Myocyte (in vitro differentiated cells): ENCODE measurements at regions not wholly inside any gene's neighbourhood (a gene's known extent, or its start where the extent isn't known, plus 50 kb on each side); places are given as distances from the start of the nearest gene placed in this dataset.

ENCODE experiments used
- DNase-seq: peaks from one replicate; pipeline ENCODE4 v3.0.0-alpha.2; 2012; ENCODE audit warnings: low read depth

DNA sequence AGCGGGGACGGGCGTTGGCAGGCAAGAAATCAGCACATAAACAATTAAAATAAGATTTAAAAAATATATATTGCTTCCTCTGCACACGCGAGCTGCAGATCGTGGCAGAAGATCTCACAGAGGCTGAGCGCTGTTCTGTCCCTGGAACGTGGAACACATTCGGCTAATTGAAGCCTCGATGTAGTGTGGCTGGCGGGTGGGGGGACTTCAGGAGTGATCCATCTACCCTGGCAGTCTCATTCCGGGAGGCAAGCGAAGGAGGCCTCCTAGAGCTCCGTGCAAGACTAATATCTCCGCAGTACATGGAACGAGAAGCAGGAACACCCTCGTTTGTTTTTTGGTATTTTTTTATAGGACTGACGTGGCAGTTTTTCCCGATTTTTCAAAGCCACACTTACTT, 402.4 kb downstream of the MN1 start:
- DNase-seq, result no peak

DNA sequence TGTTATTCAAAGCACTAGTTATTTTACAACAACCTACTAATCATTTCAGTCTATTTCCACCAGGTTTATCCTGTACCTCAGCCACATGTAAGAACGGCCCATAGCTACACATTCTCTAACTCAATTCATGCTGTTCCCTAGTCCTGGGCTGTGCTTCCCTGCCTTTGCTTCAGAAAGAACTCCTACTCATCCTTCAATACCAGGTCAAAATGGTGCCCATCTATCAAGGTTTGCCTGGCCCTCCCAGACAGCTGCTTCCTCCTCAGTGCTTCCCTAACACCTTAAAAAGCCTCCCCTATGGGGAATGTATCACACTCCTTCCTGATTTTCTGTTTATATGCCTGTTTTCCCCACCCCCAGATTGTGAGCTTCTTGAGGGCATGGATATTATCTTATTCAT, 400.7 kb downstream of the MN1 start:
- no peak for DNase-seq

DNA sequence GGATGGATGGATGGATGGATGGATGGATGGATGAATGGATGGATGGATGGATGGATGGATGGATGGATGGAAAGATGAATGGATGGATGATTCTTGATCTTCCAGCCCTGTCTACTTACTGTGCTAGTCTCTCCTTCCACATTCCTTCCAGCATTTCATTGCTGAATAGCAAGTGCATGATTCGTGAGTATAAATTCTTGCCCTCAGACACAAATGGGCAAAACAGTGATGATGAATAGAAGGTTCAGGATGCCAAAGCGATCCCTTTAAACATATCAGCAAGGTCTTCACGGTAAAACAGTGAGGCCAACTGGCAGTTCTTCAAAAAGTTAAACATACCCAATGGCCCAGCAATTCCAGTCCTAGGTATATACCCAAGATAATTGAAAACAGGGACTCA, 400.2 kb downstream of the MN1 start:
- no peak for DNase-seq

DNA sequence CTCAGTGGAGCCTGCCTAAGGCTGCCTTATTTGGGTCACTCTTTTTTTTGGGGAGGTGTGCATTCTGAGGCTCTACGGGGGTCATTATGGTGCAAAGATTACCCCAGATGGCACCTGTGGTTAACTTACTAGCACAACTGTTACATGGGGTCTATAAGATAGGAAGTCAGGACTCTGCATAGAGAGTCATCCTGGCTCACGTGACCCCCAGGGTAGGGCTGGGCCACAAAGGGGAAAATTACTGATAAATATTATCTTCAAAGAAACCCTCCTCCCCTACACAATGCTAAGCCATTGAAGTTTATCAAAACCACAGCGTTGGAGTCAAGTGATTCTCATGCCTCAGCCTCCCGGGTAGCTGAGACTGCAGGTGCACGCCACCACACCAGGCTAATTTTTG, 397.1 kb downstream of the MN1 start:
- DNase-seq, result no peak

DNA sequence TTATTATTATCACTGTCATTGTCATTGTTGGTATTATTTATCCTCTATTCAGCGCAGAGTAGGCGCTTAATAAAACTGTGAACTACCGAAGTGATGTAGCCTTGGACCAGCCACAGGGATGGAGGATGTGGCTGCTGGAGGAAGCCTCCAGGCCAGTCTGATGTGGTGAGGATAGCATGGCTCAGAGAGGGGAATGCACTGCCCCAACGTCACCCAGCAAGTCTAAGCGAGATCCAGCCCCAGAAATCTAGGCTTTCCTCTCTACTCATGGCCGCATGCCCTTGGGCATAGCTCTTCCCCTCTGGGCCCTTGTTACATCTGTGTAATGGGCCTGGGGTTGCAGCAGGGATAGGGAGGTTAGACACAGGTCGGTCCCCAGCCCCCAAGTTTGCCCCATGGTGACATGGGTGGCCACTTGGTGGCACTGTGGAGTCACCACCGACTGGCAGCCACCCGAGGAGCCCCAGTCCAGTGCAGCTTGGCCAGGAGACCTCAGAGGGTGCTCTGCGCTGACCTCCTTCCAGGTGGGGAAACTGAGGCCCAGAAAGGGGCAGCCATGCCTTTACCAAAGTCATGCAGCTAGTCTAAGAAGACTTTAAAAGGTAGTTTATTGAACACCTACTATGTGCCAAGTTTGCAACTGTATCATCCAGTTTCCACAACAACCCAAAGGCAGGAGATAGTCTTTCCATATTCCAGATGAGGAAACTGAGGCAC, 395.7 kb downstream of the MN1 start:
- peak; percentile 63 for DNase-seq

DNA sequence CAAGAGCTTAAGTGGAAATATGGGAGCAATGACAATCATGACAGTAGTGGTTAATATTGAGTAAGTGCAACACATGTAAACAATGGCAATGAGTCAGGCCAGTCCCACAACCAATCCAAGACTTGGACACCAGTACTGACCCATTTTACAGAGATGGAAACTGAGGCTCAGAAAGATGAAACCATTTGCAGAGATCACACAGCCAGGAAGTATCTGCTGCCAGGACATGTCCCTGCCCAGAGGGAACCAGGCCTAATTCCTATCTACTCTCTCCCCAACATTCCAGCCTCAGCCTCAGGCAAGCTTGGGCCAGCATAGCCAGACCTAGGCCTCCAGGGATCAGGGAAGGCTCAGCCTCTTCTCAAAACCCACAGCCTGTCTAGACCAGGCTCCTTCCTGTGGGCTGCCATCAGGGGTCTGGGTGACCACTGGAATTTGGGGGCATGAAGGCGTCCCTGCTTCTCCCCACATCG, 395.1 kb downstream of the MN1 start:
- DNase-seq, result no peak

DNA sequence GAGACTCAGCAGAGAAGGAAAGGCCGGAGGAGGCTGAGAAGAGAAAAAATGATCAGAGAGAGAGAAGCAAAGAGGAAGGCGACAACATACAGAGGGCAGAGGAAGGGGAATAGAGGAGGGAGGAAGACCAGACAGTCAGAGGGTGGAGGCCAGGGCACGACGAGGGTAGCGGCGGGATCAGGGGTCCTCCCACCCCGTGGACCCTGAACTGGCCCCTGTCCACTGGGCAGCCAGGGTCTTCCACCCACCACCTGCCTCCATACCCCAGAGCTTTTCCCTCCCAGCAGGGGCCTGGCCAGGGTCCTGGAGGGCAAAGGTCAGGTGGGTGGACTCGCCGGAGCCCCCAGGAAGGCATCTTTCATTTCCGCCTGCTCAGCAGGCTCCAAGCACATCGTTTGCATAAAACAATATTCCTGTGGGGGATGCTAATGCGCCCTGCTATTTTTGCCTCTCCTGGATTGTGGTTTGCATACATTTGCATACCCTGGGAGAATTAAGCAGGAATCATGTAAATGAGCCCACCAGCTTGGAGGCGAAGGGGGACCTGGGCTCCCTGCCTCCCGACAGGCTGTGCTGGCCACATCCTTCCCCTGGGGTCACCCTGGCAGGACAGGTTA, 394.1 kb downstream of the MN1 start:
- no peak for DNase-seq

DNA sequence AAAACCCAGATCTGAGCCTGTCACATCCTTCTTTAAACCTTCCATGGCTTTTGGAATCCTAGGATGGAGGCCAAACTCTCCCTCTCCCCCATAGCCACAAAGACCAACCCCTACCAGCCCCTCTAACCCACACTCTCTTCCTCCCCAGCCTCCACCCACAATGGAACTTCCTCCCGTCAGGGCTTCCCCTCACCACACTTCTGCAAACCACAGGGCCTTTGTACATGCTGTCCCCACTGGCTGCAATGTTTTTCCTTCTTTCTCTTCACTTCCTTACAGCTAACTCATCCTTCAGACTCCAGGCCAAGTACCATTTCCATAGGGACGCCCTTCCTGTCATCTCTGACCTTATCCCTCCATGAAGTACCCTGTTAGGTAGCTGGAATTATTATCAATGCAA, 393.5 kb downstream of the MN1 start:
- DNase-seq, result no peak

DNA sequence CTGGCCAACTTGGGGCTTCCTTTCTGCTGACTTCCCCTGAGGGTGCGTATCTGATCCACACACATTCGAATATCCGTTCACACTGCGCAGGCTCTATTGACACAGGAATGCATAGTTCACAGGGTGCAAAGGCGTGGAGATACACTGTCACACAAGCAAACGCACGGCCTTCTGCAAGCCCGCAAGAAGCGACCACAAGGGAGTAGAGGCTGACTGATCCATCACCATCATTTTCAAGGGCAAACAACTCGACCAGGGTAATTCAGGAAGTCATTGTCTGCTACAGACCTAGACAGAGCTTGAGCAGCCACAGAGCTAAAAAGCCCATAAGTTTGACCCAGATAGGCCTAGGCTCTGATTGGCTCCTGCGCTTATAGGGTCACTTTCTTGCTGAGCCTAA, 392.3 kb downstream of the MN1 start:
- no peak for DNase-seq

DNA sequence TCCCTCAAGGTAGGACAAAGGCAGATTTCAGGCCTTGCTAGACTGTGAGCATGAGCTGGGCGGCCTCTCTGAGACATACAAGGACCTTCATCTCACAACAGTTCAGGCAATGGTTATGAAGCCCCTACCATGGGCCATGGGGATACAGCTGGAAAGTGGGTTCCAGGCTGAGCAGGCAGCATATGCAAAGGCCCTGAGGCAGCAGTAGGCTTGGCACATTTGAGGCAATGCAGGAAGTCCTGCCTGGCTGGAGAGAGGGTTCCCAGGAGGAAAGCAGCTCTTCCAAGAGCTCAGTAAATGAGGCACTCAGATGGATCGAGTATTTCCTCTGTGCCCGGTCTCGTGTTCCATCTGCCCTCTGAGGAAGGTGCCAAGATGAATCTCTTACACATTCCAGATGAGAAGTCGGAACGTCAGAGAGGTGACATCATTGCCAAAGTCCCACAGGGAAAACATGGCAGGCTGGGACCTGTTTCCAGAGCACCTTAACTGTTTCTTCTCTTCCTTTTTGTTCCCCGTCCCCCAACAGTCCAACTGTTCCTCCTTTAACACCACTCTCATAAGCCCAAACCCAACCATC, 388.6 kb downstream of the MN1 start:
- no peak for DNase-seq

DNA sequence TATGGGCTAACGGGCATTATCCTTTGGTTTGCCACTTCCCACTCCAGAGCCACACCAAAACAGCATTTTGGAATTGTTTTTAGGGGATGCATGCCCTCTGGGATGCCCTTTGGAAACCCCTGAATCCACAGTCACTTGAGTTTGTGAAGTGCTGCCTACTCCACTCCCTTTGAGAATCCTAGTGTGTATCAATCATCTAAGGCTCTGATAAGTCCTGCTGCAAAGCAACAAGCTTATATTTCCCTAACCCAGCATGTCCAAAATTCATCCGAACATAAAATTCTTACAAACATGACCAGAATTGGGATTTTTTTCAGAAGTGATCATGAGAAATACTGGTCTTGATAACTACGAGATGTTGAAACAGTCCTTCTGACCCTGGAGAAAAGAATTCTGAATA, 387.9 kb downstream of the MN1 start:
- no peak for DNase-seq

DNA sequence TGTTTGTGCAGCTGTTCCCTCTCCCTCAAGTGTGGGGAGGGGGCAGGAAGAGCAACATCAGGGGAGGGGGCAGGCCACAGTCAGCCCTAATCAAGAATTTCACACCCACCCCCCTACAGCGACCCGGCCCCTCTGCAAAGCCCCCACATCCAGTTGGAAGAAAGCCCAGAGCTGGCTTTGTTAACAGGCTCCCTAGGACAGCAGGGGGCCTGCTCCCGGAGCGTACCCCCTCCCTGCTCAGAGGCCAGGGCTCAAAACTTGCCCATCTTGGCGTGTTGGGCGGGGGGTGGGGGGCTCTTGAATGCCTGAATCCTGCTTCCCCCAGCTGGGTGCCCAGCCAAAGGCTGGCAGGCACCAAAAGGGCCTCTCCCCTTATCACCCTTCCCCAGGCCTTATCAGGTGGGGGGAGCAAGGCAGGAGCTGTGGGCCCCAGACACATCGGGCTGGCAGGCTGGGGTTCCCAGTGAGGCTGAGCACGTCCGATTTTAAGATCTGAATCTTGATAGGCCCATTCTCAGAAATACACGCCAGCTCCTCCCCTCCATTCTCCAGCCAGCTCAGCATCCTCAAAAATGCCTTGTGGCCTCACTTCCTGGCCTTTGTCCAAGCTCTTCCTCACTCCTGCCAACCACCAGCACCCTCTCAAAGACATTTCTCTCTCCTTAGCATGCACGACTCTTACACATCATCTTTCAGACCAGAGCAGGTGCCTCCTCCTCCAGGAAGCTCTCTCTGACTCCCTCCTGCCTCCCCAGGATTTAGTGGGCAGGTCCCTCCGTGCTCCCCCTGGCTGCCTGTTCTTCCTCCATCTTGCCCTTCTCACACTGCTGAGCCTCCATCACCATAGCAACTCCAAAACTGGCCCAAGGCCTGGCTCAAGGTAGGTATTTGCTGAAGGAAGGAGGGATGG, 384.8 kb downstream of the MN1 start:
- DNase-seq, result peak; percentile 88

DNA sequence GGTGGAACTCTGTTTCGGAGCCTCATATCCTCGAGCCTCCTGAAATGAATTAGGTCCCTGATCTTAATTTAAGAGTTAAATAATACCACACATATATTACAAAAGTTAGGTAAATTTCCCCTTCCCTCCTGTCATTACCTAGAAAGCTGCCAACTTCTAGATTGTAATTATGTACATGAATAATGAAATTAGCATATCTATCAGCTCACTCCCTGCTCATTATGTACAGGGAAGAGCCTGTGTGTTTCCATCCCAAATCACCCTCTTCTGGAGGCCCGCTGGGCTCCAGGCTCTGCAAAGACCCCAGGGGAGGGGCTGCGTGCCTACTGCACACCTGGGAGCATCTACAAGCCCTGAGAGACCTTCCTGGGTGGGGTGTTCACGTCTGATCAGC, 384.1 kb downstream of the MN1 start:
- DNase-seq, result no peak

DNA sequence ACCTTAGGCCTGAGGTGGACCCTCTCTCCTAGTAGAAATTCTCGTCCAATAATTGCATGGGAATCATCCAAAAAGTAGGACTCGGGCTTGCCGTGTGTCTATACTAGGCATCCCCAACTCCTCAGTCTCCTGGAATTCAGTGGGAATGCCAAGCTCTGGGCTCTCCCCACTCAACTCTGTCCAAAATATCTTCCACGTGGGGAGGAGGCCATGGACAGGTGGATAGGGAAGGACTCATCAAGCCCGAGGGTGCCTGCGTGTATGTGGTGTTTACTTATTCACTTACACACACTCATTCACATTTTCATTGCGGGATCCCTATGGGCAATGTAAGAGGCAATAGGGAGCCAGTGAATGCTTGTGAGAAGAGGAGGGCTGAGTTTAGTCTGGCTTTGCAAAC, 383.3 kb downstream of the MN1 start:
- peak; percentile 55 for DNase-seq

DNA sequence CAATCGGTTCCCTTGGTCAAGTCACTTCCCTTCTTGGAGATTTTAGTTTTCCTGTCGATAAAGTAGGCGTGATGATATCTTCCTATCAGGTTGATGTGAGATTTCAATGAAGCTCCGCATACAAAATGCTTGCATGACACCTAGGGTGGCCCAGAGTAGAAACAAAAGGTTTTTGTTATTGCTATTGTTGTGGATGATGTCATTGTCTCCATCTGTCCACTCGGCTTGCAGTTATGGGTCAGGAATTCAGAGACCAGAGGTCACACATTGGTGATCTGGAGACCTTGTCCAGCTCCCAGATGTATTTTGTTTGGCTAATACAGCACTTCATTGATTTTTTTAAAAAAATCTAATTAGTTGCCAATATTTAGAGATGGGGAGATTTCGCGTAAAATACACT, 382.1 kb downstream of the MN1 start:
- DNase-seq, result peak; percentile 75

DNA sequence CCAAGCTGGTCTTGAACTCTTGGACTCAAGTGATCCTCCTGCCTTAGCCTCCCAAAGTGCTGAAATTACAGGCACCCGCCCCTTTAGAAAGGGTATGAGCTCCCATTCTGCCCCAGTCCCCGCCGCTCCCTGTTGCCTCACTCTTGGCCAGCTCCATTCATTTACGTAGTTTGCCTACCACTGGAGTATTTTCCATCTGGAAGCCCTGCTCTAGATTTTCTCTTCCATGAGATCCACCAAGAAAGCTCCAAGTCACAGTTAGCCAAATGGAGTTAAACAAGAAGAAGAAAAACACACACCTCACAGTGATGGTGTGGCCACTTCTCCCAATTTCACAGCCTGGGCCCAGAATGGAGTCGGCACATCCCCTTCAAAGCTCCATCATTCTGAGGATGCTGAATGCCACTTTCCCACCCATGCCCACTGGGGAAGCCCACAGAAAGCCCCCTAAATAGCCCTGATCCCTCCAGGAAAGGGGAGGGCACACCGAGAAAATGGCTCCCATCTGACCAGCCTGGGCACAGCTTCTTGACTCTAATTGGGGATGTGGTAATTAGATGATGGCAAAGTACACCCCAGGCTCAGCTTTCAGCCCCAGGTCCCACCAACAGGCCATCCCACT, 381.2 kb downstream of the MN1 start:
- no peak for DNase-seq

DNA sequence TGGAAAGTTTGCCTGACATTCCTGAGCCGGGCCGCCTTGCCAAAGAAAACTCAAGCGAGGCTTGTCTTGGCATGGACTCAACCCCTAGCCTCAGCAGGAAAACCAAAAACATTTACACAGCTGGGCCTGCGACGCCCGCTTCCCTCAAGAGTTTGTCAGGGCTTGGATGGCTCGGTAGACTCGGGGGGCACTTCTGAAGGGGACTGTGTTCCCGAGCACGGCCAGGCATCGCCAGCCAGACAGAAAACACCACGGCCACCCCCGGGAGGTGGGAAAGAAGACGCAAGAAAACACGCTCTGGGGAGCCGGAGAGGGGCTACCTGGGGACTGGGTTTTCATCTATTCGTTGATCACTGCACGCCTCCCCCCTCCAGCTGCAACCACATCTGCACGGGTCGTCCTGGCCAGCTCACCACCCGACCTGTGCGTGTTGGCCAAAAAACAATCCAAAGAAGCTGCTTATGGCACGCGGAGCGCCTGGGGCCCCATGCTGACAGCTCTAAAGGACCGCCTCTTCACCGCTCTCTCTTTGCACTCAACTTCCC, 380.7 kb downstream of the MN1 start:
- peak; percentile 97 for DNase-seq

DNA sequence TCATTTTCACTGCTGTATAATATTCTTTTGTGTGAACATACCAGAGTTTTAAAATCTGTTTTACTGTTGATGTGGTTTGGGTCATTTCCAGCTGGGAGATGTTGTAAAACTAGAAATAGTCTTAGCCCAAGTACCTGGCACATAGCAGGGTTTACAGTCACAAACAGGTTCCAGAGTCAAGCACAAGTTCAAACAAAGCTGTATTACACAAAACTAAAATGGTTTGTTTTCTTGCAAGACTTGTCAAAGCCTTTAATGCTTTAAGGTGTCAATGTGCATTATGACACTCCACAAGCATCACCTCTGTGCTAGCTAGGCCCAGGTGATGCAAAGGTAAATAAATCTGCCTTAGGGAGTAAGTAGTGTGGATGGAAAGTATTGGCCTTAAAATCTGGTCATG, 379.1 kb downstream of the MN1 start:
- no peak for DNase-seq

DNA sequence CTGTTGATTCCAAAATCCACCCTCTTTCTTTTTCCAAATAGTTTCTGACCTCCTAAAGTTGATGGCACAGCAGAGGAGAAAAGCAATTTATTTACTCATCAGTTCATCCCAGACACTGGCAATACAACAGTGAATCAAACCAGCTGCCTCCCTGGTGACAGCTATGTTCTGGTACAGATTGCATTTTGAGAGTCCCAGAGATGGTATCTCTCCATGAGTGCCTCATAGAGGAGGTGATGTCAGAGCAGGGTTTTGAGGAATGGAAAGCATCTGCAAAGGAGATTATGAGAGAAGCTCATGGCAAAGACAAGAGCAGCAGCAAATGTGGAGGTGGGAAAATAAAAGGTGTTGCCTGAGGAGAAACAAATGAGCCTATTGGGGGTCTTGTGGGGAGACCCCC, 377.2 kb downstream of the MN1 start:
- DNase-seq, result peak; percentile 70

DNA sequence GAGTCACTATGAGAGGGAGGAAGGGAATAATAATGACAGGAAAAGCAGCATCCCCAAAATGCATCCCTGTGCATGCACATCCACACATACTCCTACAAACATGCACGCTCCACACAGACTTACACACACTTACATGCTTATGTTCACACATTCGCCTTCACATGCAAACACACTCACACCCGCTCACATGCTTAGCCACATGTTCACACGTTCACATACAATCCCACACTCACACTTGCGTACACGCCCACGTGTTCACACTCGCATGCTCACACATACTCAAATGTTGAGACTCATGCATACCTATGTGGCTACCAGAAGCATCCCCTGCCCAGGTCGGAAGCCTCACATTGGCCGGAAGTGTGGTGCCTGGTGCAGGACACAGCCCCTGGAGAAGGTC, 372.1 kb downstream of the MN1 start:
- DNase-seq, result no peak

DNA sequence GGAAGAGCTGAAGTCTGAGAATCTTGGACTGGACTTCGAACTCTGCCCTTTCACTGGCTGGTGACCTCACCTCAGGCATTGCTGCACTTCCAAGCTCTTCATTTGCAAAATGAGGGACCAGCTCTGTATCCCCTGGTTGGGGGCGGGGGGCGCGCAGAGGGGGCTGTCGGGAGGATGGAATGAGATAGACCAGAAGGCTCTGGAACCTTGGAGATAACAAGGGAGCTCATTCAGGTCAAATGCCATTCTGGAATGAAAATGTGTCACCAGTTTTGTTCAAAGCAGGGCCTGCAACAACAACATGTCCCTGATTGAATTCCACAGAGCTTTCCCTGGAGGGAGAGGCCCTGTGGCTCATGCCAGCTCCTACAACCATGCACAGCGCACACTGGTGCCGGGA, 370.5 kb downstream of the MN1 start:
- no peak for DNase-seq
